HK-2 (cell line): ENCODE measurements at regions not wholly inside any gene's neighbourhood (a gene's known extent, or its start where the extent isn't known, plus 50 kb on each side); places are given as distances from the start of the nearest gene placed in this dataset.

Source experiments
- DNase-seq: peaks from one replicate; pipeline ENCODE4 v3.0.0-alpha.2; 2018; ENCODE audit not compliant: unreplicated experiment

DNA sequence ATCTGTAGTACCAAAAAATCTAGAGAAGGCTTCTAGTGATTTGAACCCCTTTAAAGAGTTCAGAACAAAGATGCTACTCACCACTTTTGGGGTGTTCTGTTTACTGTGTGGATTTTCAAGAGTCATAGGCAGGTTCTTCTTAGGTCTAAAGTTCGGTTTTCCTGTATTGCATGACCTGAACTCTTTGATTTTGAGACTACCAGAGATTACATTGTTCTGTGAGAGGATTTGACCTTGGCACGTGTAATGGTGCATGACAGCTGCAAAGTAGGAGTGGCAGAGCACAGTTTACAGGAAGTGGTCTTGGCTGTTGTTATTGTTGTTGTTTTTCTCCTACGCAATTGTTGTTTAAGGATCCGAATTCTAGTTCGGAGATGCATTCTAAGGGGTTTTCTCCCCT is 592.7 kb downstream of the EPHA7 start:
- DNase-seq = no peak

DNA sequence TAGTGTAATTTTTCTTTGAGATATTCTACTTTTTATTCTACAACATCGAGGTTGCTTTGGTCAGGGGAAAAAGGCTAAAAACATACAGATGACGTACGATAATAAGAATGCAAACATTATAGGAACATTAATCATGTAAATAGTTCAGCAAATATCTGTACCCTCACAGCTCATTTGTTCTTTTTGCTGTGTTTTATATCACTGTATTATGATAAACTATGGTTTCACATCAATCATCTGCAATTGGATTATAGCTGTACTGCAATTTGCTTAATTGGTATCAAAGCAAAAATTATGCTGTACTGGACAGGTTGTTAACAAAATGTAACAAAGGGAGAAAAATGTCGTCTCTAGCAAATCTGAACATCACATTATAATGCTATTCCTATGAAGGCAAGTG is 597.1 kb downstream of the EPHA7 start:
- DNase-seq = no peak

DNA sequence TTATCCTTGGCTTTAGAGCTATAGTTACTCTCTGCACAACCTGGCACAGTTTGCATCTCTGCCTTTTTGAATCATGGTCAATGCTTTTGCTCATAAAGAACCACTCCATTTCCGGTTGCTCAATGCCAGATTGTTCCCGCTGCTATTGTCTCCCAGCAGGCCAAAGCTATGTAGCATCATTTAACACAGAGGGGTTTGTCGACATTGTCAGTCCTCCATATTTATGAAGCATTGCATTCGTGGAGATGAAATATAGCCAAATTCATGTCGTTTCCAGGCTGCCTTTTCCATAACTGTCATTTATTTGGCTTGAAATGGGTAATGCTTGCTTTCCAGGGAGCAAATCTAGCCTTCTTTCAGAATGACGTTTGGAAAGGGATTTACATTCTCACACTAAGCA is 598.8 kb downstream of the EPHA7 start:
- DNase-seq = no peak

DNA sequence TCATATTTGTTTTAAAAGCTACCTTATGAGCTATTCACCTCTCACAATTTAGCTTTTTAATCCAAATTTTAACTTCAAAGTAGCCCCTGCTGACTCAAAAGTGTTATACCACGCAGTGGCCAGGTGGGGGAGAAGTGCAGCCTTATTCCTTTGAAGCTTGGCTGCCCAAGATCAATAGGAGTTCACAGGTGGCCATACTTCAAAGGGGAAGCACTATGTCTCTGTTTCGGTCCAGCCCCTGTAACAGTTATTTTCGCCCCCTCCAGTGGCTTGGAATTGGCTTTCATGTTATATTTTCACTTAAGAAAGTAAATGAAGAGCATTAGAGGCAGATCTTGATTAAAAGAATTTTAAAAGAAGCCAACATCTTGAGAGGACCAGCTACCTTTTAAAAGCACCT is 608.4 kb downstream of the EPHA7 start:
- peak; percentile 18 for DNase-seq

DNA sequence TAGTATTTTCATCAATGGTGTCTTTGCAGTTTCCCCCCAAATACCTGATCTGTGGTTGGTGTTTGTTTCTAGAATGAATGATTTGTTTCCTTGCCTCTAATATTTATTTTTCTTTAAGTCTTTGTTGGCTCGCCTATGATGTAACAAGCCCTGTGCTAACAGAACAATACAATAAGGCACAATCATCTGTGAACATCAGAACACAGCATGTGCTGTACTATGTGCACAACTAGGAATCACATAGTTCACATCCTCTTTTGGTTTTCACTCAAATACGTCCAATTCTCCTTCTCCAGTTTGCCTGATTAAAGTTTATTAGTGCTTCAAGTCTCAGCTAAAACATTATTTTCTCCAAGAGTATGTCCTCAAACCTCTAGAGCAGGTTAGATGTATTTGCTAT is 613.1 kb downstream of the EPHA7 start:
- DNase-seq = no peak

DNA sequence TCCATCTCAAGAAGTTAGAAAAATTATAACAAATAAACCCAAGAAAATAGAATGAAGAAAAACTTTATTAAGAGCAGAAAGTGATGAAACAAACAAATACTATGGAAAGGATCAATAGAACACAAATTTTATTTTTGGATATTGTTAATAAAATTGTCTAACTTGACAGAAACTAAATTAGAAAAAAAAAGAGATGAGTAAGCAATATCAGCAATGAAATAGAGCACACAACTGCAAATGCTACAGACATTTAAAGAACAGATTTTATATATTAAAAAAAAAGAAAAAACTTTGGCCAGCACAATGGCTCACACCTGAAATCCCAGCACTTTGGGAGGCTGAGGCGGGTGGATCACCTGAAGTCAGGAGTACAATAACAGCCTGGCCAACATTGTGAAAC is 628.0 kb downstream of the EPHA7 start:
- no peak for DNase-seq

DNA sequence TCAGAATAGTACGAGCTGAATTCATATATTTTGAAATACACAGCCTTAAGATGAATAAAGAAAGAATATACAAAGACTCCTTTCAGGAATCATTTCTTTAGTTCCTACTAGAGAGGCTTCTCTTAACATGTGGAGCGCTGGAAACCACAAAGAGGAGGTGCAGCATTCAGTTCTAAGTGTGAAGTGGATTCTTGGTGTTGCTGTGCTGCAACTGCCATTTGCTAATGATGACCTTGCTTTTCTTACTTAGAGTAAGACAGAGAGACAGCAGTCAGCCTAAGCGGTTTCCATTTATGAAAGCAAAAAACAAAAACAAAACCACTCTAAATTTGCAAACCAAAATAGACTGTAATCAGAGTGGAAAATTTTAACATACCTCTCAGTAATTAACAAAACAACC is 629.0 kb downstream of the EPHA7 start:
- no peak for DNase-seq

DNA sequence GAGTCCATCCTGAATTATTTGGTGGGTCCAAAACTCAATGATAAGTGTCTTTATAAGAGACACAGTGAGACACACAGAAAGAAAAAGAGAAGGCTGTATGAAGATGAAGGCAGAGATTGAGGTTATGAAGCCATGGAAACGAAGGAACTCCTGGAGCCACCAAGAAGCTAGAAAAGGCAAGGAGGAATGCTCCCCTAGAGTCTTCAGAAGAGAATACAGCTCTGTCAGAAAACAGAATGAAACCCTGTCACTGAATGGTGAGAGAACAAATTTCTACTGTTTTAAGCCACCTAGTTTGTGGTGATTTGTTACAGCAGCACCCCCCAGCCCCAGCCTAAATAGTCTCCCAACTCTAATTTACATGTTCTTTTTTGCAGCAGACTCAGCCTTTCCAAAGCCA is 635.1 kb downstream of the EPHA7 start:
- no peak for DNase-seq

DNA sequence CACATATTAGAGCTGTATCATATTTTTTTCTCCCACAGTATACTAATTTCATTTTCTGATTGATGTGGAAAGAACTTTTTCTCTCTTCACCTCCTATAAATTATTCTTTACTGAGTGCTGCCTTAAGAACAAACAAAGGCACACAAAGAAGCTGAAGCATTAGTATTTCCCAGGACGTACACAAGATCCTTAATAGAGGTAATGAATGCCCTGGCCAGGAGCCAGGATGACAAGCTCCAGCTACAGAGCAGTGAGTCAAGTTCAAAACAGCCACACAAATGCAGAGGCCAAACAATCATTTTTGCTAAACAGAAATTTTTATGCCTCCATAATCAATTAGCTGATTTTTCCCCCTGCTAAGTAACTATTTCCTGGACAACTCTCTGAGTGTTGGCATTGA is 639.6 kb downstream of the EPHA7 start:
- no peak for DNase-seq

DNA sequence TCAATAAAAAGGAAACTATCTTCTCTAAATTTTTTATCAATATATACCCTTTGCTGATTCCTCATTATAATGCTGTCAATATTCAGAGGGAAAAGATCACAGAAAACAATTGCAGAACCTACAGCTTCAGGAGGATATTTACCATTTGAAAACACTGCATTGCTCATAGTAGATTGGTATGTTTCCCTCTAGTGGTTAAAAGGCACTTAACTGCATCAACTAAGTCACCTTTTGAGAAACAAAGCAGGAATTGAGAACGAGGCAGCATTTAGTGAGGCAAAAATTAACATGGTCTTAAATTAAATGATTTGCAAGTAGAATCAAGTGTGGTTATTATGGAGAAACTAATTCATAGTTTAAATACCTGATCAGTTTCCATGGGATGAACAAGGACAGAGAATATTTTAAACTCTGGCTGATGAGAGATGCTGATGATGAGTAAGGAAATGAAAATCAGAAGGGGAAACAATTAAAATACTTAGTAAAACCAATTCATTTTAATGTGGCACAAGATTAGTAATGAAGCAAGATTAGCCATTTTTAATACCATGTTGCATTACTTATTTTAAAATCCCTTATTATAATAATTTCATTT is 642.1 kb downstream of the EPHA7 start:
- DNase-seq = no peak

DNA sequence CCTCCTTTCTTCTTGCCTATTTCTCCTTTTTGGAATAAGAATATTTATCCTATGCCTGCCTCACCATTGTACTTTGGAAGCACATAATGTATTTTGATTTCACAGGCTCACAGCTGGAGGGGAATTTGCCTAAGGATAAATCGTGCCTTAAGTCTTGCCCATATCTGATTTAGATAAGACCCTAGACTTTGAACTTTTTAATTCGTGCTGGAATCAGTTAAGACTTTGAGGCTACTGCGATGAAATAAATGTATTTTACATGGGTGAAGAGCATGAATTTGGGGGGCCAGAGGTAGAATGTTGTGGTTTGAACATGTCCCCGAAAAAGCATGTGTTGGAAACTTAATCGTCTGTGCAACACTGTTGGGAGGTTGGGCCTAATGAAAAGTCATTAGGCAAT is 648.8 kb downstream of the EPHA7 start:
- DNase-seq = no peak

DNA sequence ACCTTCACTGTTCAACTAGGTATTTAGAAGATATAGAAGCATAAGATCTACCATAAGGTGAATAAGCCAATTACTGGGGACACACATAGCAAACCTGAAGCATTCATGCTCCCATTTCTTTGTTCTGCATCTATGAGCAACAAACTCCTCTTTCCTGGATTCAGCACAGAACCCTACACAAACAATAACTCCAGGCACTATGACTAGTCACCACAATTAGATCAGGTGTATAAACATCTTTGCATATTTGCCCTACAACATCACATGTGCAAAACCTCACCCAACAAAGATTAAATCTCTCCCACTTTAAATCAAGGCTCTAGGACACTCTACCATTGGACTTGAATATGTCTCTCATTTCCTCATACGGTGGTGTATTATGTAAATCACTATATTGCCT is 652.3 kb downstream of the EPHA7 start:
- no peak for DNase-seq

DNA sequence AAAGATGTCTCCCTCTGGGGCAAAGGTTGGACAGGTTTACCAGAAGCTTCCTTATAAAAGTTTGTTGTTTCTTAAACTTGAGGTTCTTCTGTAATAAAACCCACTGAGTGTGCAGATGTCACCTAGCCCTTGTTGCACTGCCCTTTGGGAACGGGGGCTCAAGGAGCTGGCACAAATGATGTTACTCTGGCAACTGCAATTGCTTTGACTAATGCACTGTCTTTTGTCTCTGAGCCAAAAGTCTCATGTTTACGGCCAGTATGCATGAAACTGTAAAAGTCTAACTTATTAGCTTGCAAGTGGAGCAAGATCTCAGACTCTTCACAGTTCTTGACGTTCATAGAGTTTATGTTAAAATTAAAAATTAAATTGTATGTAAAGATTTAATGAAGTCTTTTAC is 655.7 kb downstream of the EPHA7 start:
- DNase-seq = no peak

DNA sequence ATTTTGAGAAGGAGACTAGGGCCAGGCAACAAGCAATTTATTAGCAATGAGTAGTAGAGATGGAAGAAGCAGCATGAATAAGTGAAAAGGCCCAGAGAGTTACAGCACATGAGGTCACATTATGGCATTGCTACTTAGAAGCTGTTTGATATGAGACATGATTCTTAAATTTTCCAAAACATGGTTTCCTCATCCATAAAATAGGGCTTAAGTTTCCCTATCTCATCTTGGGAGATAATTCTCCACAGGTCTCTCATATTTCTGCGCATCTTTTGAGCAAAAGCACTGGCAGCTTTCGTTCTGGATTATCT is 656.1 kb downstream of the EPHA7 start:
- DNase-seq = no peak

DNA sequence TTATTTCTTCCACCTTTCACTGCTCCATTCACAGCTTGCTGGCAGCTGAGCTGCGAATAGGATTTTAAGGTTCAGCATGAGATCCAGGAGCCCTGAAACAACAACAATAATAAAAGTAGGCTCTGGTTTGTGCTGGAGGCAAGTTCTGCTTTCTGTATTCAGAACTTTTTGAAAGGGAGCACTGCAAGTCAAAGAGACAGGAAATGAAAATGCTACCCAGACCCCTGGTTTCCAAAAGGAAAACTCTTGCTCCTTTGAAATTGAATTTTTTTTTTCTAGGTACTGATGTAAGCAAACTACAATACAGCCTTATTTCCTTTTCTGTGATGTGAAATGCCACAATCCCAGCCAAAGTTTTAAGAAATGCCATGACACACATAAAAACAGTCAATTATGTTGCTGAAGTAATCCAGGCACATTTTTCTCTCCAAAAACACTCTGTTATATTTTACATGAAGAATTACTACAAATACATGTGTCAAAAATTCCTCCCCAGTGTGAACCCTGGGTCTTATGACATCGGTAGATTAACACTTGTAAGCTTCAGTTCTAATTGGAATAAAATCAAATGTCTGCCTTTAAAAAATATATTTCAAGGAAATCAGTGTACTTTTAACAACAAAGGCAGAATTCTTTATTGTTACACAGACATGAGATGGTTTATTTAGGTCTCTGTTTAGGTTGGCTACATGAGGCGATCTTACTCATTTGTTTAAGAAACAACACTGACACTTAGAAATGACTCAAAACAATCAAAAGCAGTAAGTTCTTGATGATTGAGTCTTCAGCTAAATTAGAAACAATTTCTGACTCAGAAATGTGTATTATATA is 656.7 kb downstream of the EPHA7 start:
- DNase-seq = no peak

DNA sequence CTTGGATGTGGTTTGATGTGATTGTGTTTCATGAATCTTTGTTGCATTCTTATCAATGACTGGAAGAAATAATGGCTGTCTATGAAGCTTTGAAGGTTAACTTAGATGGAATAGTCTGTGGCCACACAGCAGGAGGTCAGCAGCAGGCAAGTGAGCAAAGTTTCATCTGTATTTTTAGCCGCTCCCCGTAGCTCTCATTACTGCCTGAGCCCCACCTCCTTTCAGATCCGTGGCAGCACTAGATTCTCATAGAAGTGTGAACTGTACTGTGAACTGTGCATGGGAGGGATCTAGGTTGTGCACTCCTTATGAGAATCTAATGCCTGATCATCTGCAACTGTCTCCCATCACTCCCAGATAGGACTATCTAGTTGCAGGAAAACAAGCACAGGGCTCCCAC is 660.2 kb downstream of the EPHA7 start:
- DNase-seq = no peak

DNA sequence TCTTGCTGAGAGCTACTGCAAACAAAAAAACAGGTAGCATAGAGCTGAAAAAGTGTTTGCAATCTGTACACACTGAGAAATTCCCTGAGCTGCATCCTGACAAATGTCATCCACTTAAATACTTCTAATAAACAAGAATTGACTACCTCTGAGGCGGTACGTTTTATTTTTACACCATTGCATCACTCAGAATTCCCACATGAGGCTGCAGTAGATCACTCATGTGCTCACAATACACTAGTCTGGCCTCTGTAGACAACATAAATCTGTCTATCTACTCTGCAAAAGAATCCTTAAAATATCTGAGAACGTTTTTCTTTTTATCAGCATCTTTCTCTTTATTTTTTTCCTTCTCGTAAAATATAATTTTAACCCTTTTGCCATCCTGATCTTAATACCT is 661.4 kb downstream of the EPHA7 start:
- DNase-seq = no peak

DNA sequence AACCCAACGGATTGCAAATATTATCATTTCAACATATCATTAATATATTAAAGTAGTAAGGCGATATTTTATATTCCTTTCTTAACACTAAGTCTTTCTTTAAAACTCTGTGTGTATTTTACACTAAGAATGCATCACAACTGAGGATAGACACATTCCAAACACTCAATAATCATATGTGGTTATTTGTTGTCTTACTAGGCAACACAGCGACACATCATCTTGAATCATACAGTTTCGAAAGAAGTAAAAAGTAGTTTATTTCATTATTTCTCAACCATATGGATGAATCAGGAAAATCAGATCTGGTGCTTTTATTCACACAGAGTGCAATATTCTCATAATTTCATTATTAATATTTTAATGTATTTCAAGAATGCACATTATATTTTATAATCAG is 662.4 kb downstream of the EPHA7 start:
- DNase-seq = no peak

DNA sequence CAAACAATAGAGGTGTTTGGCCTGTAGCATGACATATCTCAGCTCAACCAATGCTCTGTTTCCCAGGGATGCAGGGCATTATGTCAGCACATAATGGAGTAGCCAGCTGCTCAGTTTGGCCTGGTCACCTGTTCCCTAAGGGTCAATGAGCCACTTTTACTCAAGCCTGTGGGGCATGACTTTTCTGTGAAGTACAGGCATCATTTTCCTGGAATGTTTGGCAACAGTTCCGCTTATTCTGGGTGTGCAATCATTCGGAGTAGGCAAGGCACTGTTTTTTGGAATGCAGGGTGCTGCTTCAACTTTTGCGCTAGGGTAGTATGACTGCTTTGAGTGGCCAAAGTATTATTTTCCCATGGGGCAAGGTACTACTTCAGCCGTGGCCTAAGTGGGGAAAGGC is 665.4 kb downstream of the EPHA7 start:
- DNase-seq = no peak

DNA sequence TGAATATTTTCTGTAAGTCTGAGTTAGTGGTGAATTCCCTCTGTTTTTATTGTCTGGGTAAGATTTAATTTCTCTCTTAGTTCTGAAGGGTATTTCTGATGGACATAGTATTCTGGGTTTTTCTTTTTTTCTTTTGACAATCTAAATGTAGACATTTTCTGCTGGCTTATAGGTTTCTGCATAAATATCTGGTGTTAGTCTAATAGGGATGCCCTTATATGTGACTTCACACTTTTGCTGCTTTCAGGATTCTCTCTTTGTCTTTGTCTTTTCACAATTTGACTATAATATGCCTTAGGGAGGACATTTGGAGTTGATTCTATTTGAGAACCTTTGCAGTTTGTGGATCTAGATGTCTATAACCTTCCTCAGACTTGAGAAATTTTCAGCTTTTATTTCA is 667.2 kb downstream of the EPHA7 start:
- no peak for DNase-seq

DNA sequence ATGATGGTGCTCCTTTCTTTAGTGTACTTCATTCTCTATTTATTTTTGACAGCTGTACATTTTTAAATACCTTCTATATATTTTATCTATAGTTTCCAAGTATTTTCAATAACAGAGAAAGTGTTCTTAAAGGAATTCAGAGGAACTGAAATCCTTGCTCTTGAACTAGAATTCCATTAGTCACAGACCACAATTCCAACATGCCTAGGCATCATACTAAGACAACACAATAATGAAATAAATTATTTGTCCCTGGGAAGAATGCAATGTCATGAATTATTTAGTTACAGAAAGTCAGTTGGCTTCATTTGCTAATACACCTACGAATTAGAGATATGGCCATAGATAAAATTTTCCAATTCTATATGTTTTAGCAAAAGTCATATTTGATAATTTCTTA is 671.2 kb downstream of the EPHA7 start:
- no peak for DNase-seq

DNA sequence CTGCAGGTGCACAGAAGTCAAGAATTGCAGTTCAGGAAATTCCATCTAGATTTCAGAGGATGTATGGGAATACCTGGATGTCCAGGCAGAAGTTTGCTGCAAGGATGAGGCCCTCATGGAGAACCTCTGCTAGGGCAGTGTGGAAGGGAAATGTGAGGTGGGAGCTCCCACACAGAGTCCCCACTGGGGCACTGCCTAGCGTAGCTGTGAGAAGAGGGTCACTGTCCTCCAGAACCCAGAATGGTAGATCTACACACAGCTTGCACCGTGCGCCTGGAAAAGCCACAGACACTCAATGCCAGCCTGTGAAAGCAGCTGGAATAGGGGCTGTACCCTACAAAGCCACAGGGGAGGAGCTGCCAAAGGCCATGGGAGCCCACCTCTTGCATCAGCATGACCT is 681.4 kb downstream of the EPHA7 start:
- DNase-seq = no peak

DNA sequence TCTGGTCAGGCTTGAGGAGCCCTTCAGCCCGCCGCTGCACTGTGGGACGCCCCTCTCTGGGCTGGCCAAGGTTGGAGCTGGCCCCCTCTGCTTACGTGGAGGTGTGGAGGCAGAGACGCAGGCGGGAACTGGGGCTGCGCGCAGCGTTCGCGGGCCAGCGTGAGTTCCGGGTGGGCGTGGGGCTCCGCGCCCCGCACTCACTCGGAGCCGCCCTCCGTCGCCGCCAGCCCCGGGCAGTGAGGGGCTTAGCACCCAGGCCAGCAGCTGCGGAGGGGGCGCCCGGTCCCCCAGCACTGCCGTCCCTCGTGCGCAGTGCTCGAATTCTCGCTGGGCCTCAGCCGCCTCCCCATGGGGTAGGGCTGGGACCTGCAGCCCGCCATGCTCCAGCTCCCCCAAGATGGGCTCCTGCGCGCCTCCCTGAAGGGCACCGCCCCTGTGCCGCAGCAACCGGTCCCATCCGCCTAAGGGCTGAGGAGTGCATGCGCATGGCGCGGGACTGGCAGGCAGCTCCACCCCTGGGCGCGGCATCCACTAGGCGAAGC is 695.9 kb downstream of the EPHA7 start:
- no peak for DNase-seq

DNA sequence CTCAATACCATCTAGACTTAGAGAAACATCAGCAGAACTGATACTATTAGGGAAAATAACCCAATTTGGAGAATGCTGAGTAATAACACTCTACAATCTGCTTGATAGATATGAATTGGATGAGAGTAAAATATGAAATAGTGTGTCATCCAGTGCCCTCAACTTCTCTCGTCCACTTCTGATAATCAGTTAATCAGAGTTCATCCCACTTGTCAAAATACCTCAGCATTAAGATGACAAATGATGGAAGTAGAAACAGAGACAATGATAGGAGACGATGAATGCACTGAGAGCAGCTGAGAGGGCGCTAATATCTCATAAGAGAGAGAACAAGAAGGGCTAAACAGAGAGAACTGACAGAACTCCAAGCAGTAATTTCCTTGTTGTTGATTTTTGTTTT is 699.6 kb downstream of the EPHA7 start:
- DNase-seq = no peak
